A172 (cell line): ENCODE measurements at regions not wholly inside any gene's neighbourhood (a gene's known extent, or its start where the extent isn't known, plus 50 kb on each side); places are given as distances from the start of the nearest gene placed in this dataset.

Source experiments
- DNase-seq: peaks from one replicate; pipeline ENCODE4 v3.0.0-alpha.2; 2015; ENCODE audit warnings: low spot score

- DNase-seq: no peak
These were observed 664.0 kb downstream of the TLE4 start for GRCh38 chr9:80235752-80236151.

GRCh38 chr9:80233906-80234305 is 662.1 kb downstream of the TLE4 start:
- no peak for DNase-seq

DNA sequence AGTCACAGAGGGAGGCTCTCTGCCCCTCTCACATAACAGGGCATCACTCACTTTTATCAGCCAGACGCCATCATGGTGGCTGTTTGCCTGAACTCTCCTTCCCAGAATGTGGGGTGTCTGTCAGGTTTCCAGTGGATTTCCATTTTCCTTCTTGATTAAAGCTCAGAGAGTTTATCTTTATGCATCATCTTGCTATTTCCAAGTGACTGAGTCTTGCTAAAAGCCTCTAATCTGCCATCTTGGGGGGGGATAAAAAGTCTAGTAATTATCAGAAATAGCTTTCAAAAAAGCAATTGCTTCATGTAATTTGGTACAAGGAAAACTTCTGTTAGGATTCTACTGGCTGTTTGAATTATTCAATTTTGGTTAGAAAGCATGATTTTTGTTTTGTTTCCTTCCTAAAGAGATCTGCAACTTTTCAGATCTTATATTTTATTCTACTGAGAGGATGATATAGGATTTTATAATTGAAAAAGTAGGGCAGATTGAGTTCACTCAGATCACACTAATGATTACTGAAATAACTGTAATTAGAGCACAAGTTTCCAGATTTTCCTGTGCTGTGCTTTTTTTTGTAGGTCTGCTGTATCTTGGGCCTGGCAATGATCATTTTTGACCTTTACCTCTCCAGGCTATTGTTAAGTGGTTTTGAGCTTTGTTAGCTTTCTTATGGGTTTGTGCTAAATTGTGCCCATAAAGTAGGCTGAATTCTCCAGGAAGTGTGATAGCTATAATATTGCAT is 661.5 kb downstream of the TLE4 start:
- no peak for DNase-seq

- DNase-seq: no peak
These were observed 659.8 kb downstream of the TLE4 start for GRCh38 chr9:80231318-80232236.

GRCh38 chr9:80223897-80224296 is 652.1 kb downstream of the TLE4 start:
- no peak for DNase-seq

DNA sequence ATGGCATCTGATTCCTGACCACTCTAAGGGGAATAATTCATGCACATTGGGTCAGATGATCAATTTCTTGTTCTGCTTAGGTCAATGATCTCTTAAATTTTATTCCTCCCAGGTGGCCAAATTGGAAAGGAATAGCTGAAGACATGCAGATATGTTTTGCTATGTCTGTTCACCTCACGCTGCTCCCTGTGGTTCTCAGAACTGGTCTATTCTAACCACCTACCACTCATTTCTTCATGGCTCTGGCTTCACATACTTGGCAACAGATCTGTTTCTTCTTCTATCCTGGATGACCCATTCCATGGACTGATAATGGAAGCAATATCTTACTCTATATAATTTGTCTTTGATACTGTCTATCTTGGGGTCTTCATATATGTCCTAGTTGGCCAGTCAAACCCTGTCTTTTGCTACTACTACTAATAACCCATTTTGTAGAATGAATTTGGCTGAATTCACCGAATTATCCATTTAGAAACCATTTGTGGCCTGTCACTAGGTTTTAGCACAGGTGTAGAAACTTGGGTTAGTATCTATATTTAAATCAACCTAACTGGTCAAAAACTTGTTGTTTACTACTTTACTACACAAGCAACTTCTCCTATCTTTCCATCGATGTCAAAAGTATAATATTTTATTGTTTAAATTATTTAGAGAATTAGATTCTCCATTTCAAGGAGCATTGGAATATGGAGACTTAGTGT is 650.9 kb downstream of the TLE4 start:
- DNase-seq: no peak

- DNase-seq: no peak
These were observed 646.6 kb downstream of the TLE4 start for GRCh38 chr9:80218328-80218727.

- DNase-seq: no peak
These were observed 641.8 kb downstream of the TLE4 start for GRCh38 chr9:80213613-80214012.

DNA sequence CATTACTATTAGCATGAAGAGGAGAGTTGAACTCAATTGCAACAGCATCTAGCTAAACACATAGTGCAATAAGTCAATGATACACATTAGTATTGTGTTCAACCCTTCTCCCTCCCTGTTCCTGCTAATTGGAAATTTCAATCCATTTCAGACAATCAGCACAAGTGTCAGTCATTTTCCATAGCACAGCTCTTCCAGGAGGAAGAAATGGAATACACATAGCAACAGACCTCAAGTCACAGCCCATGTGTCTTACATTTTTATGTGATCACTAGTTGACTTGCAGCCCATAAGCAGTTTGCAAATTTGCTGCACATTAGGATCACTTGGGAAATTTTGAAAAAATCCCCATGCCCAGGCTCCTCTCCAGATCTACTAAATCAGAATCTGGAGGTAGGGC is 636.9 kb downstream of the TLE4 start:
- no peak for DNase-seq

- no peak for DNase-seq
These were observed 632.3 kb downstream of the TLE4 start for GRCh38 chr9:80204054-80204453.

GRCh38 chr9:80197661-80198060 is 625.9 kb downstream of the TLE4 start:
- no peak for DNase-seq

- DNase-seq: no peak
These were observed 619.3 kb downstream of the TLE4 start for GRCh38 chr9:80191108-80191507.

DNA sequence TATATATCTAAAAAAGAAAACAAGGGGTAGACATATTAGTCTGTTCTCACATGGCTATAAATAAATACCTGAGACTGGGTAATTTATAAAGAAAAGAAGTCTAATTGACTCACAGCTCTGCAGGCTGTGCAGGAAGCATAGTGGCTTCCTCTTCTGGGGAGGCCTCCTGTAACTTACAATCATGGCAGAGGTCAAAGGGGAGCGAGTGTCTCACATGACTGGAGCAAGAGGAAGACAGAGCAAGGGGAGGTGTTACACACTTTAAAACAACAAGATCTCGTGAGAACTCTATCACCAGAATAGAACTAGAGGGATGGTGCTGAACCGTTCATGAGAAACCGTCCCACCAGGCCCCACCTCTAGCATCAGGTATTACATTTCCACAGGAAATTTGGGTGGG is 616.8 kb downstream of the TLE4 start:
- no peak for DNase-seq

GRCh38 chr9:80185112-80185738 is 613.5 kb downstream of the TLE4 start:
- DNase-seq: no peak

GRCh38 chr9:80177949-80178480 is 606.2 kb downstream of the TLE4 start:
- DNase-seq: no peak

GRCh38 chr9:80175286-80176150 is 603.8 kb downstream of the TLE4 start:
- DNase-seq: peak; percentile 40

DNA sequence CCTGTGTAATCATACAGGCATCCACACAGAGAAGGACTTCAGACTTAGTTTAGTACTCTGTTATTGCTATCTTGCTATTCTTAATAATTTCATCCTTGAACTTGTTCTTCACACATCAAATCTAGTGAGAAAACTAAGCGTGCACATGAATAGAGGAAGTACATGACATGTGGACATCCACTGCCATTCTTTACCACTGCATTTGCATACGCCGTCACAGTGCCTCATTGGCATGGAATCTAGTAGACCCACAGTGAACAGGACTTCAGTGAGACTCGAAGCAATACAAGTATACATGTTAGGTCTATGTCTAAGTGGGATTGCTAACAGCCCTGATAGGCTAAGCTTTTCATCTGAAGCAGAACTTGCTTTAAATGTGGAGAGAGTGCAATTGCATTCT is 592.1 kb downstream of the TLE4 start:
- DNase-seq: no peak

- DNase-seq: no peak
These were observed 586.9 kb downstream of the TLE4 start for GRCh38 chr9:80158554-80159170.

GRCh38 chr9:80158131-80158530 is 586.4 kb downstream of the TLE4 start:
- no peak for DNase-seq

- DNase-seq: peak; percentile 34
These were observed 585.8 kb downstream of the TLE4 start for GRCh38 chr9:80157561-80157983.
